A204.1 (cell line): ENCODE measurements at regions not wholly inside any gene's neighbourhood (a gene's known extent, or its start where the extent isn't known, plus 50 kb on each side); places are given as distances from the start of the nearest gene placed in this dataset.

Experiments used
- FAIRE-seq: peaks from 2 replicates; lab custom pipeline; 2012; peaks lifted over from hg19 to GRCh38; lab: Jason Lieb, UNC

GRCh38 chr10:88083597-88083989, 220.2 kb downstream of the PTEN start:
- no peak for FAIRE-seq

GRCh38 chr10:88086187-88086960, 222.9 kb downstream of the PTEN start:
- FAIRE-seq = no peak

DNA sequence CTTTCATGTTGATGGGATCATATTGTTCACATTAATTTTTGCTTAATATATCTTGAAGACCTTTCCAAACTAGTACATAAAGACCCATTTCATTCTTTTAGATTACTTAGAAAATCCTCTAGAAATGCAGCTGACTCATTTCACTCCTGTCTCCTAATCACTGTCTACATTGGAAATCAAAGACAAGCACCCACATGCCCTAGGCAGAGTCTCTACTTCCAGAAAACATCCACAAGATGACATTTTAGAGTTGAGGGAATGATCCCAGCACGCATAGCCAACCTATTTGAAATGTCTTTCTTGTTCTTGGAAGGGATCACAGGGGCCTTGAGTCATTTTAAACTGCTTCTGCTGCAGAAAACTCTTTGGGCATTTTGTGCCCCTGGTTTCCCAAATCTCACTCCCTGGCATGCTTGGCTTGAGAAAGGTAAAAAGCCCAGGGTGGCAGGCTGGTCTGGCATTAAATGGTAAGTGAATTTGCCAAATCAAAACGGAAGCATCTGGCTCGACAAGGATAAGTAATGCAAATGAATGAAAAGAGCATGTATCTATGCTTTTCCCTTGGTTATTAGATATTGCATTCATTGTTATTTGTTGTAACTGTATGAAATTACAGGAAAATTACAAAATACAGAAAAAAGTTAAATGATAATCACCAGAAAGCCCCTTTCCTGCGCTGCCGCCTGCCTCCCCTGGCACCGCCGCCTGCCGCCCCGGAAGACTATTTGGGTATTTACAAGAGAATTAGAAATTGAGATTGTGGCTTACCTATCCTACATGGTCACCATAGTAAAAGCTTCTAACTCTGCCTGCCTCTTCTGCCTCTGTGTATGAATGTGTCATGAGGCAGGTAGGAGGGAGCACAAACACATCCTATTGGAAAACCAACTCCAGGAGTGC, 225.3 kb downstream of the PTEN start:
- FAIRE-seq = no peak

DNA sequence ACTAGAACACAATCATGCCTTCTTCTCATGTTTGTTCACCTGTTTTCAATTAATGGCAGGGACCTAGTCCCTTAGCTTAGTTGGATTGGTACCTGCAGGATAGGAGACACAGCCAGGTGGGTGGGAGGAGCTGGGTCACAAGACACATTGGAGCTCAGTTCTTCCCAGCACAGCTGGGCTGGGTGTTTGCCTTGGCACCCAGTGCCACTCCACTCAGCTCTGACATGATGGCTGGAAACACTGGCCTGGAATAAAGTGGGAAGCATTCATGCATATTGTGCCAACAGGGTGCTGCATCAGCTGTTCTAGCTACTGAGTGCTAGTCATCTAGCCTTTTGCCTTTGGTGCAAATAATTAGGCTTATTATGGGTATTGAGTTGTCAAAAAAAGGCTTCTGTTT, 226.1 kb downstream of the PTEN start:
- no peak for FAIRE-seq

DNA sequence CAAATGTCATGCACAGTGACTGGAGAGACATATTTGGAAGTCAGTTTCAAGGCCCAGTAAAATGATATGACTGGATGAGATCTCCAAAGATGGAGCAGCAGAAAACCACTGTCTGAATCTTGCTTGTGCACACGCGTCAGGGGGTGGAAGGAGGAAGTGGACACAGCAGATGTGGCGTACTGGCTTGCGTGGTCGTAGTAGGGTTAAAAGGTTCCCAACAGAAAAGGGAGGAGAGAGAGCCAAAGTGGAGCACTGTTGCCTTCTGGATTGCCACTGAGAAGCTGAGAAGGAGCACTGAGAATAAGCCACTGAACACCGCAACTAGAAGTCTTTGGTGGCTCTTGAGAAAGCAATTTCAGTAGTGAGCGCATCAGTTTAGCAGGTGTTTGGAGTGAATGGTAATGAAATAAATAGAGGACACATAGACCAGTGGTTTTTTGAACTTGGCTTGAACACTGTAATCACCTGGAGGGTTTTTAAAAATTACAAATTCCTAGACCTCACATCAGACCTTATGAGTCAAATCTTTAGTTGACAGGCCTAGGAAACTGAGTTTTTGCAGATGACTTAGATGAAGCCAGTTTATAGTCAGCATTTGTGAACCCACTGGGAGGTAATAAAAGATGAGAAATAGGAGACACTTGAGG, 227.3 kb downstream of the PTEN start:
- no peak for FAIRE-seq

GRCh38 chr10:88091490-88092061, 228.2 kb downstream of the PTEN start:
- FAIRE-seq = no peak

- FAIRE-seq = no peak
Measured at GRCh38 chr10:88092265-88092664, 228.8 kb downstream of the PTEN start.

- no peak for FAIRE-seq
Measured at GRCh38 chr10:88092973-88093372, 229.5 kb downstream of the PTEN start.

DNA sequence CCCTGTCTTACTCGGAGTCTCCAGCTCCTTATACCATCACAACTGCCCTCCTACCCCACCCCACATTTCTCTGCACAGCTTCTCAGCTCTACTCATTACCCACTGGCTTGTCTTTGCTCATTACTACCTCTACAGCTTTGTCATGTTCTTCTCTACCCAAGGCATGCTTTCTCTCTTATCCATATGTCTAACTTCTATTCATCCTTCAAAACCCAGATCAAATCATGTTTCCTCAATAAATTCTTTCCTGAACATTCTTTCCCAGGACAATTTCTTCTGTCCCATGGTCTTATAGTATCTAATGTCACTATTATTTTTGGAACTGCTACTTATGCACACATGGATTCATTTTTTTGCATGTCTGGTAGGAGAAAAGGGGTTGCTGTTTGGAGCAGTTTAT, 231.4 kb downstream of the PTEN start:
- FAIRE-seq = no peak

GRCh38 chr10:88095223-88095721, 231.8 kb downstream of the PTEN start:
- FAIRE-seq = no peak

- FAIRE-seq = no peak
Measured at GRCh38 chr10:88095778-88096431, 232.5 kb downstream of the PTEN start.

- FAIRE-seq = no peak
Measured at GRCh38 chr10:88097092-88097516, 233.7 kb downstream of the PTEN start.

DNA sequence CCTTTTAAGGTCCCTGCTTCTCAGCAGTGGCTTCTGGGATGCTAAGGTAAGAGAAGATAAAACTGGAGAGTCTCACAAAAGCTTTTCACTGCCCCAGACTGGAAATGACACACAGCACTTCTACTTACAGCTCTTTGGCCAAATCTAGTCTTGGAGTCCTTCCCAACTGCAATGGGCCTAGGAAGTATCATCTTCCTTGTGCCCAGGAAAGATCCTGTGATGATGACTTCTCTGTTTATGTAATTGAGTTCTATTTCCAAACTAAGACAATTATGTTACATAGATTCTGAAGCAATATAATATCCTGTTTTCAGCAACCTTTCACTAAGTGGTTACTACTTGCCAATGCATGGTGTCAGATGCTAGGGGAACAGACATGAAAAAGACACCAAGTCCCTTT, 234.1 kb downstream of the PTEN start:
- no peak for FAIRE-seq

DNA sequence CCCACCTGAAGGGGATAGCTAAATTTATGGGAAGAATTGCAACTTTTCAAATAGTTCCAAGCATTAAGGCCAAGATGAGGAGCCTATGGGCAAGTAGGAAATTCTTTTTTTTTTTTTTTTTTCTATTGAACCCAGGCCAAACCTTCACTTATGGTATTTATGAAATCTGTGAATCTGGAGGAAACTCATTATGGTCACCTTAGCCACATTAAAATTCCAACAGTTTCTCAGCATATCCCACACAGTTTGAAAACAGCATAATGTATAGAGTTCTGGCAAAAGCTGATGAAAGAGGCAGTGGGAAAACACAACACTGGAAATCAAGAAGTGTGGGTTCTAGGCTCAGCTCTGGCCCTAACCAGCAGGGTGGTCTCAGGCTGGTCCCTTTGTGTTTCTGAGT, 236.9 kb downstream of the PTEN start:
- FAIRE-seq = no peak

DNA sequence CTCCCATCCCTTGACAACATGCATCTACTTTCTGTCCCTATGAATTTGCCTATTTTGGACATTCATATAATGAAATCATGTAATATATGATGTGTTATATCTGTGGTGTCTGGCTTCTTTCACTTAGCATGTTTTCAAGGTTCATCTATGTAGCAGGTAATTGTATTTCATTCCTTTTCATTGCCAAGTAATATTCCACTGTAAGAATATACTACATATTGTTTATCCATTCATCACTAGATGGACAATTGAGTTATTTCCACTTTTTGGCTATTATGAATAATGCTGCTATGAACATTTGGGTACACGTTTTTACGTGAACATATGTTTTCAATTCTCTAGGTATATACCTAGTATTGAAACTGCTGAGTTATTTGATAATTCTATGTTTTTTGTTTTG, 238.2 kb downstream of the PTEN start:
- FAIRE-seq = no peak

DNA sequence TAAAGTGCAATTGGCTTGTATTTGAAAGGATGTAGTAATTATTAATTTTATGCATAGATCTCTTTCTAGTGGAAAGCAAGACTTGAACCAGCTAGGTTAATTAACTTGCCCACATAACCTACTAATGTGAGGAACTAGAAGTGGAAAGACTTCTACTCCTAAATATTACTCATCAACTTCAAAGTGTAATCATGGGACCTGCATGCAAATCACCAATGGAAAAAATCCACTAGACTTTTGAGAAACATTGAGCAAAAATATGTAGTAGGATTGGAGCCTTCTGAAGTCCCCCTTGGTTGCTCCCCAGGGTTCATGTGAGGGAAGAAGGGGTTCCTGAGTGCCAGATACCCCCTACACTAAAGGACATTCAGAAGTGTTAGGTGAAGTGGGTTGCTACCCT, 240.2 kb downstream of the PTEN start:
- no peak for FAIRE-seq

- FAIRE-seq = no peak
Measured at GRCh38 chr10:88104223-88104622, 240.8 kb downstream of the PTEN start.

- FAIRE-seq = no peak
Measured at GRCh38 chr10:88106366-88106765, 242.9 kb downstream of the PTEN start.

DNA sequence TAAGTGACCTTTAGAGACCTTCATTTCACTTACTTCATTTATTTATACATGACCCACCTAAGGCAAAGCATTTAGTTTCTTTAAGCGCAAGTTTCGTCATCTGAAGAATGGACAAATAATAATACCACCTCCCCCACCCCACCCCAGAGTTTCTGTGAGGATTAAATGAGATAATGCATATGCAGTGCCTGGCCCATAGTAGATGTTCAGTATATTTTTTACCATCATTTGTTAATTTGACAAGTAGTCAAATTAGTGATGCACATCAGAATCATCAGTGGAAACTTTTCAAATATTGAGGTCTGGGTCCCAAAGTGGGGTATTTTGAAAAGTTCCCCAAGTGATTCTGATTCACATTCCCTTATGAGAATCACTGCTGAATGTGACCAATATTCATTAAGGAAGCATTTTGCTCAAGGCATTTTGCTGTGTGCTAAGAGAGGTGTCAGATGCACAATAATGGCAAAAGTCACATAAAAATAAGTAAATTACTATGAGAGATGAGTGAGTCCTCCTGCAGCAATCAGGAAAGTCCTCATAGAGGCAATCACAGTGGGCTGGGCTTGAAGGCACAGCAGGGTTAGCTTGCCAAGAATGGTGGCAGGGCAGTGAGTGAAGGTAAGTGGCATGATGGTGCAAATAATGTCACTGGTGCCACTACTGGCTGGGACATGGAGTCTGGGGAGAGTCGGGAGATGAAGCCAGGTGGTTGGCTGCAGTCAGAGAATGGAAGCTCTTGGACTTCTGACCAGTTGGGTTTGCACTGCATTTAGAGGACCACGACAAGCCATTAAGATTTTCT, 244.1 kb downstream of the PTEN start:
- FAIRE-seq = no peak

GRCh38 chr10:88108115-88108610, 244.7 kb downstream of the PTEN start:
- no peak for FAIRE-seq

DNA sequence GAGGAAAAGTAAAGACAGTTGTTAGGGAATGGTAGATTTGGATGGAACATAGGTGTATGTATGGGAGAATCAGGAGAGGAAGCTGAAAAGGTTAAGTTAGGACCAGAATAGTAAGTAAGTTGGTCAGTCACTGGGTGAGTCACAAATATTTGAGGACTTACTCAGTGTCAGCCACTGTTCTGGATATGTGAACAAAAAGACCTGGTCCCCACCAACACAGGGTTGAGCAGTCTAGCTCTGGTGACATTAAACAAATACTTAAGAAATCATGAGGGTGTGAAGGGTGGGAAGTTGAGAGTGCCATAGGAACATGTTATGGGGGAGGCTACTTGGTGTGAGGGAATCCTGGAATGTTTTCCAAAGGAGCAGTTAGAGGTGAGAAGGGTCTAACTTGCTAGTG, 246.9 kb downstream of the PTEN start:
- FAIRE-seq = no peak
